Dermis blood vessel endothelial cell (primary cell): ENCODE measurements at regions not wholly inside any gene's neighbourhood (a gene's known extent, or its start where the extent isn't known, plus 50 kb on each side); places are given as distances from the start of the nearest gene placed in this dataset.

Experiments used
- DNase-seq: peaks from one replicate; pipeline ENCODE4 v3.0.0; 2010

DNA sequence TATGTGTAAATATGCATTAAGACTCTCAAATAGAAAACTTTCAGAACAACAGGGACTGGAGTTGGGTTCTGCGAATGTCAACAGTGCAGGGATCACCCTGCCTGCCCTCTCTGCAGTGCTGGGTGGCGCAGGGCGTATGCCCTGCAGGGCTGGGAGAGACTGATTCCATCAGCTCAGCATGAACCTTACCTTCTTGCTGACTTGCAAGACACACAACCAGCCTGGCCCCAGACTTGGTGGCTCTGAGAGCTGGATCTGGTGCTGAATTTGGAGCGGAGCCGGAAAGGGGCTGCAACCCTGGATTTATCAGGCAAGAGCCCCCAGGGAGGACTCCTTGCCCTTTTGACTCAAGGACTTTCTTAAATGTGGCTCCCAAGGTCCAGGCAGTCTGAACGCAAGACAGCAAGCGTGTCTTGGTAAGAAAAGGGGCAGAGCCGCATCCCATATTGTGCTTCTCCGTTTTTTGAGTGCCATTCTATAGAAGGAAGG, 376.0 kb upstream of the IRX2 start:
- DNase-seq = no peak

DNA sequence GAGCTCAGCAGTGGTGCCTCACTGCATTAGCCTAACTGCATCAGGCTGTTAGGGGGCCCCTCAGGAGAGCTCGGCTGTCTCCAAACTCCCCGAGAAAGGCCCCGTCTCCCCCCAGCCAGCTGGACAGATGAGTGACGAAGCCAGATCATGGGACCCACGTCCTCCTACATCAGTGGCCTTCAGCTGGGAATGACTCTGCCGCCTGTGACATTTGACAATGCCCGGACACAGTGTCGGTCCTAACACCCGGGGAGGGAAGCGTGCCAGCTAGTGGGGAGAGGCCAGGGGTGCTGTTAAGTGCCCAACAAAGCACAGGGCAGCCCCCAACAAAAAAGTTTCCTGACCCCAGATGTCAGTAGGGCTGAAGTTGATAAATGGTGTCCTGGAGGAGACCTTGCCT, 375.2 kb upstream of the IRX2 start:
- DNase-seq = no peak

DNA sequence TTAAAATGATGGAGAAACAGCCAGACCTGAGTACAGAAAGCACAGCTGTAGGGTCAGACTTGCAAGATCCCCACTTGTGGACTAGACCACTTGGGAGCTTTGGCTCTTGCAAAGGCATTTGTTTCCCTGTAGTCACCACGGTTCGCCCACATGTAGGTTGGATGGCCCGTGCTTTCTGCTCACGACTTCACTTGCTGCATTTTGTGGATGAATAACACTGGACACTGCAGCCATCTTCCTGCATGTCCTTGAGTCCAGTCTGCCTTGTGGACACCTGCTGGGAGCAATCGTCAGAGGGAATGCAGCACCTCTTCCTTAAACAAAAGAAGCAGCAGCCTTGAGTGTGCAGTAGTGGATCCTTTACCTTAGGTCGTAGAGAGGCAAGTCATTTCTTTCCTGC, 372.9 kb upstream of the IRX2 start:
- no peak for DNase-seq

DNA sequence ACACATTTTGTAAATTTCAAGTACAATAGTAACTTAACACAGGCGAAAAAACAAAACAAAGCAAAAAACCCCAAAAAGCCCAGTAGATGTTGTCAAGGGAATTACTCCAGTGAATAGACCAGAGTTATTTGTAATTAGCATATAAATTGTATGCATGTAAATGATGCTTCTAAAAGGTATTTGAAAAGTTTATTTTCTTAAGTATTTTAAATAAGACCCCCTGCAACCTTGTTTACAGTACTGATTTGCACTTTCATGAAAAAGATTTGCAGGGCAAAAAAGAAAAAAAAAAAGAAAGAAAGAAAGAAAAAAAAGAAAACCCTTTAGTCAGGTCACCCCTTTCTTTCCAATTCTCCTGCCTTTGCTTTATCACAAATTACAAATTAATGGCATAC, 372.3 kb upstream of the IRX2 start:
- no peak for DNase-seq

DNA sequence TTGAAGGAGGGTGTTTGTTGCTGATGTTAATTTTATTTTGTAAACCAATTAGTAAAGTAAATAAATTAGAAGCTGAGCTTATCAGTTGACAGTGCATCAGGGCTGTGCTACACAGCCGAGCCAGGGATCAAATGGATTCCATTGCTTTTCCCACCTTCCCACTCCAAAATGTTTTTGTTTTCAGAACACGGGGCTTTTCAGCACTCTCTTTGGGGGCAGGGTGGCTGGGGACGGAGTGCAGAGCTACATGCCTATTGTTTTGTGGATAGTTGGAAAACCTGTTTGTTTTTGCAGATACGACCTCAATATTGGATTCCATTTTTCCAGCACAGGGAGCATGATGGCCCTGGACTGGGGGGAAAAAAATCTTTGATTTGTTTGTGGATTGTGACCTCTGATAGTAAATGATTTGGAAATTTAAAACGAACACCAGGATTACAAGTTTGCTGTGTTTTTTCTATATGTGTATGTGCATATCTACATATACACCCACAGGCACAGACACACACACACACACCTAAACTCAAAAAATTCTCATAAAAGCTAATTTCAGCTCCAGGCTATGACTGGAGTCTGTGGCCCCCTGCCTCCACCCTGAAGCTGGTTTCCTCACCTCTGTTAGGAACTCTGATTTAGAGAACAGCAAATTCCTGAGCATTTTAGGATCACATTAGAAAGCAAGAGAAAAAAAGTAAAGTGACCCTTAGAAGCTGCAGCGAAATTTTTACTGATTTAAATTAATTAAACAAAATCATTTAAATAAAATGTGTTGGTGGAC, 371.7 kb upstream of the IRX2 start:
- DNase-seq = no peak

DNA sequence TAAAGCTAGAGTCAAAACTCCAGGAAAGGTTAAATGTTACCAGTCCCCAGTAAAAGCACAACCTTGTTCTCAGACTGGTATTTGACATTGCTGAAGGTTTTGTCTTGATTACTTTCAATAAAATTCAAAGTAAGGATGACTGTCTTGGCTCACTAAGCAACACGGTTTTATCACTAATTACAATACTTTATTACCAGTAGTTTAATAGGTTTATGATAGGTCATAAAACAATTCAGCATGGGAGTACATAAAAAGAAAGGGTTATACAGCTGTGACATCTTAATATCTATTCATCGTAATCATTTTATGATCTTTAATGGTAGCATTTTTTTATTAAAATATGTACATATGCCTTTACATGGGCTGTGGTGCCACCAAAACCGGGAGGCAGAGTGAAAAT, 370.7 kb upstream of the IRX2 start:
- no peak for DNase-seq

DNA sequence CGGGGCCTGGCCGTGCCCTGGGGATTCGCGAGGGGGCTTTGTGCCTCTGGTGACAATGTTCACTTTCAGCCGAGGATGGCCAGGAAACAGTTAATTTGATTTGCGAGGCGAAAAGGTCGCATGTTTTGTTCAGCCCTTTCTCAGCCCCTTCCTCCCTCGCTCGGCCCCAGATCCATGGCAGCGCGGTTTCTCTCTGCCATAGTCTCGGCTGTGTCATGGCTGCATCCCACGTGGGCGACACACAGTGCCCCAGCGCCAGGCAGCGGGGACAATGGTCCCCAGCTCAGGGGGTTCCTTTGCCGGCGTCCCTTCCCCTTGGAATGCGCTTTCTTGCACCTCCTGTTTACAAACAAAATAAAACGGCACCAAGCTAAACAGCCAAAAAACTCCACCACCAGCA, 370.3 kb upstream of the IRX2 start:
- DNase-seq = no peak

DNA sequence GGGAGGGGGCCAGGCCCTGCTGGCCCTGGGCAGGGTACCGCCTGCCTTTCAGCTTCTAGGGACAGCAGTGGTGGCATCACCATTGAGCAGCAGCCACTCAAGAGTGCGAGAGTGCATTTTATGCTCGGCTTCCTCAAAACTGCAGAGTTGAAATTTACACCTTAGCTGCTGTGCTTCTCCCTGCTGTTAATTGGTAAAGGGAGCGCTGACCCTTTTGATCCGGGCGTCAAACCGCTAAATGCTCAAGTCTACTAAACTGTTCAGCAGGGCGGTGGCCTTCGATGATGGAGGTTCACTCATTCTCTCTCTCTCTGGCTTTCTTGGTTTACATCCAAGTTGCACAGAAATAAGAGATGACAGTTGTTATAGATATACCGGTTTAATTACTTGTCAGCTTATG, 368.6 kb upstream of the IRX2 start:
- no peak for DNase-seq

DNA sequence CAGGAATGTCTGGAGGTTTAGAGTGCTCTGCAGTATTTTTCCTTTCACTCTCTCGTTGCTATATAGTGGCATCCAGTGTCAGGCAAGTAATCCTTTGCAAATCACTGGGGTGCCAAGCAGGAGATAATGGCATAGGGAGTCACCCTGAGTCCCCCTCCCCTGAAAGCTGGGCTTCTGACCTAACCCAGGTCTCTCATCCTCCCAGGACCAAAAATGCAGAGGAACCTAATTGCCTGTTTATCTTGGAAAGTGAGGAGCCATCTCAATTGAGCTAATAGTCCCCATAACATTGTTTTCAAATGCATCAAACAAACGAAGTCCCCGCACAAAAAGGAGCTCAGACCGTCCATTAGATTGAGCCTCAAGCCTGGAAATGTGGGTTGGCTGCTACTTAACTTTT, 368.0 kb upstream of the IRX2 start:
- no peak for DNase-seq

DNA sequence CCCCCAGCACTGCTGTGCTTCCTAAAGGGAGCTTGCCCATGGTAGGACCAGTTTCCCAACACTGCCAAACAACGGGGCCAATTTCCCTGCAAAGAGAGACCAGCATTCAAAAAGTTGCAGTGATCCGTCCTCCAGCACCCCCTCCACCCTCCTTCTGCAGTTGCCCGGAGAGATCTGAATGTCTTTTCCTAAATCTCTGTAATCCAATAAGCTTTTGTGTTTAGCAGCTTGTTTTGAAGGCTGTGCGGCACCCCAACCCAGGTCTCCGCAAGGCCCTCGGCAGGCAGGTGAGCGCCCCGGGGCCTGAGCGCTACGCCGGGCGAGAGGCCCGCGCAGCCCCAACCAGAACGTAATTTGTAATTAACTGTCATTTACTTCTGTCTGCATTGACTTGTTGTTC, 366.9 kb upstream of the IRX2 start:
- DNase-seq = no peak

DNA sequence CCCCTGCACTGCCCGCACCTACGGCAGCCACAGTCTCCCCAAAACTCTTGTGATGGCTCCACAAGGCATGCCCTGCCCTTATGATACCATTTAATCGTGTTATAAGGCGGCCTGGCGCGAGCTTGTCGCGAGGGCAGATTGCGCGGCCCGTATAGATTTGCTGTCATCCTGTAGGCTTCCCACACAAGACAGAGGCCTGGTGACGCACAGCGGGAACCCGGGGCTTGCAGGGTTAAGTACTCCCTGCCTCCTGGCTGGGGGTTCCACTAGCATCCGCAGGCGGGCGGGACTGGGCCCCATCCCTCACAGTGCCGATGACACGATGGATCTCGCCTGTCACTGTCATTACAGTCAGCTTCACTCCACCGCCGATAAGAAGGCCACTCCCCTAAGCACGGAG, 364.9 kb upstream of the IRX2 start:
- DNase-seq = no peak

DNA sequence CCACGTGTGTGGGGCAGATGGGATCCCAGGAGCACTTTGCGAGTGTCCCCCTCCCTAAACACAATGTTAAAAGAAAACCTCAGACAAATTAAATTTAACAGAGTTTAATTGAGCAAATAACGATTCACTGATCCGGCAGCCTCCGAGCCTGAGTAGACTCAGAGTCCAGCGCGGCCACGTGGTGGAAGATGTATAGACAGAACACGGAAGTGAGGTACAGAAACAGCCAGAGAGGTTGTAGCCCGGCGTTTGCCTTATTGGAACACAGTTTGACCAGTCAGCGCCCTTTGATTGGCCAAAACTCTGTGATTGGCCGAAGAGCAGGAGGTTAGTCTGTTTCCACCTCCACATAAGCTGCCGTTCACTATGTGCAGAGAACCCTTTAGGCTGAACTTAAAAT, 363.0 kb upstream of the IRX2 start:
- DNase-seq = no peak

DNA sequence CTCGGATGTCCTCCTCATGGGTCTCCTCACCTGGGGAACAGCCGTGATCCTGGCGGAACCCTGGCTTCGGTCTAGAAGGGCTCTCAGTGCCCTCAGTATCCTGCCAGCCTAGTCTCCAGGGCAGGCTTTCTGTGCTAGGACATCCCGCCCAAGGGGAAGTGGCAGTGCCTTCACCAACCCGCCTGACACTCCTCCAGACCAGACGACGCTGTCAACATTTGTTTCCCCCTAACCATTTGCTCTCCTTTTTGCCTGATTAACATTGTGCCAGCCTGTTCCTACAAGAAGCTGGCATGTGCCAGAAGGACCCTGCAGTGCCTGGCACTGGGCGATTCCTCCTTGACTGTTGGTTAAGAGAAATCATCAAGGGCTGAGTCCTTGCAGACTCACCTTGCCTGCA, 358.9 kb upstream of the IRX2 start:
- no peak for DNase-seq

DNA sequence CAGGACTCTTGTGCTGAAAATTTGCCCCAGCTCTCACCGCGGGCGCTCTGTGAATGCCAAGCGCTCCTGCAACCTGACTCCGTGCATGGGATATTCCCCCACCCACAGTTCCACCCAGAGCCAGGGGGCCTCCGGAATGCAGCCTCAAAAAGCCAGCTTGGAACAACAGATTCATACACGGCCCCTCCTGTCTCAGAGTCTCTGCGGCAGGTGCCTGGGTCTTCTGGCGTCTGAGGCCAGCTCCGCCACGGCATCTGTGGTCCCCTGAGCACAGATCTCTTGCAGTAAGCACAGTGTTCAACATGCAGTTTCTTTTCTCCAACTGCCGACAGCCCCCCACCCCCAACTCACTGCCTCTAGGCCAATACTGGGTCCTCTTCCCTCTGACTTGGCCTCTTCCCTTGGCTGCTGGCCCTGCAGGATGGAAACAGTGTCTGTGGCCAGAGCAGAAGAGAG, 355.7 kb upstream of the IRX2 start:
- DNase-seq = no peak

DNA sequence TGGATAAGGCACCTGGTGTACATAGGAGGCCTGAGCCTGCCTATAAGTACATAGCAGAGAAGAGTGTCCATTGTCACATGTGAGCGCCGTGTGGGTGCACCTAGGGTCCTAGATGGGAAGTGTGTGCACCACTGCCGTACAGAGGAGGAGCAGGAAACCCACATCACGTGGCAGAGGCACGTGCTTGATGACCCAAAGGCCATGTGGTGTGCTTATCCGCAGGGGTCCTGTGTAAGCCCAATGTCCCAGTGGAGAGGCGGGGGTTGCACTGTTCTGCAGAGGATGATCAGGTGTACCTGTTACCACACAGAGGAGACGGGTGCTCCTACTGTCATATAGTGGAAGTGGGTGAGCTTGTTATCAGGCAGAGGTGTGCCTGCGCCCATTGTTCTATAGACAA, 354.1 kb upstream of the IRX2 start:
- DNase-seq = no peak

DNA sequence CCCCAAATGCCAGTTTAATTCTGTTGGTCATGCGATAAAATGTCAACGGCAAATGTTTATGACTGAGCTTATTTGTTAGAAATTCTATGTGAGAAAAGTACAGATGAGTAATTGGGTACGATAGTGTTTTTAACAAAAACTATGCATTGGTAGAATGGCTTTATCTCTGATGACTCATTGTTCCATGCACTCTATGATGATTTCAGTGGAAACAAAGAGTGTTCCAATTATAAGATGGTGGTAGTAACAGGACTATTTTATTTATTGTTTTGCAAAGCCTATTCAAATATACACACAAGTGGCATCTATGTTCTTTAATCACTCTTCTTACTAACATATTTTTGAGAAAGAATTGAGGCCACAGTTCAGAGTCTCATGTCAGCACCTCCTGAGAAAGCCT, 353.7 kb upstream of the IRX2 start:
- no peak for DNase-seq

DNA sequence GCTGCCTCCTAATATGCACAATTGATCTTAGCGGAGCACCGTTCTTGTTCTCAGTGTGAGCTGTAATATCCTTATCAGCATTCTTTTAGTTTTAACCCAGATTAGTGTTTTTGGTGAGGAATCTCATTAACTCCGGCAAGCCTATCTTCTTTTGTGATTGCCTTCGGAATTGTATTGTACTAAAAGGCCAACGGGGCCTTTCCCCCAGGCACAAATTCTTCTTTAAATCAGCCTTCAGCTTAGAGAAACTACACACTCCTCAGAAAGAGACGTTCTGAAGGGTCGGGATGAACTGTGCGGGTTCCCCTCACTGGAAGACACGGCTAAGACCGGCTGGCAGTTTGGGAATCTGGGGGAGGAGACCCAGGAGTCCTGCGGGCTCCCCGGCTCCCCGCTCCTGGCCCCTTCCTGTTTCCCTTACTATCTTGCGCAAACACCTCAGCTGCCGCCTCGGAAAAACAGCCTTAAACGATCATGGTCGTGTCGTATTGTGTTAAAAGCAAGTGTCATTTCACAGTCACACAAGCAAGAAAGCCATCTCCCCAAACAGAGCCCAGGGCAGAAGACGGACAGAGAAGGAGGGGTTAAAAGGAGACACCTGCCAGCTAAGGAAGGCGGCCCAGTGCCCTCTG, 353.1 kb upstream of the IRX2 start:
- DNase-seq = no peak

DNA sequence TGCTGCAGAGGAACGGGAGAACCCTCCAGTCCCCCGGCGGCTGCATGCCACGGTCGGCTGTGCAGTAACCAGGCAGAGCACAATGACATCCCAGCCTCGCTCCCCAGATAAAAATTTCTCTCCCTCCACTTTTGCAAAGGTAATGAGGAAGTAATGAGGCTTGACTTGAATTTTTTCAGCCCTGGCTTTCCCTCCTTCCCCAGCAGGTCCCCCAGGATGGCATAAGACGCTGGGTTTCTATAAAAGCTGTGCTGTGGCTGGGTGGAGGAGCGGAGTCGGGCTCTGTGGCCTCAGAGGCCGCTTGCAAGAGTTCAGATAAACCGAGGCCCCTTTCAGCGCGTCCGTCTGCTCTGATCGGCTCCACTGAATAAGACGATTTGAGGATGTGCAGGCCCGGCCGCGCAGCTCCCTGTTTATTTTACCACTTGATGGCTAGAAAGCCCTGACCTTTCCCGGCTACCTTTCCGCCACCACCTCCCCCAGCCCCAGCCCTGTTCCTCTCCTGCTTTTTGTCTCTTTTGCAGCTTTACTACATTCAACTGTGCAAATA, 351.9 kb upstream of the IRX2 start:
- DNase-seq = no peak

DNA sequence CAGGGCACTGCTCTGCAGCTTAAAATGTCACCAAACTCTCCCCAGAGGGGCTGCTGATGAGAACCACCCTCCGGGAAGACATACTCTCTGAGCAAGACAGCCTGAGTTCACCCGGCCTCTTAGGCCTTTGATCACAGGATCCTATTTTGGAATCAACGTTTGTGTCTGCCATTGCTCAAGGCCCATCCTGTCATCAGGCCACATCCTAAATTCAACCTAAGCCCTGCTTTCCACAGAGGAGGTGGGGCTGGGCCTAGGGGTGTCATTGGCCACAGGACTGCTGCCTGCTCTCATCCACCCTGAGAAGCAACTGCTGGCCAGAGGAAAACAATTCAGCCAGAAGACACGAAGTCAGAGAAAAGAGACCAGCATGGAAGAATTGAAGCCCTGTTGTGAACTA, 351.1 kb upstream of the IRX2 start:
- DNase-seq = no peak

DNA sequence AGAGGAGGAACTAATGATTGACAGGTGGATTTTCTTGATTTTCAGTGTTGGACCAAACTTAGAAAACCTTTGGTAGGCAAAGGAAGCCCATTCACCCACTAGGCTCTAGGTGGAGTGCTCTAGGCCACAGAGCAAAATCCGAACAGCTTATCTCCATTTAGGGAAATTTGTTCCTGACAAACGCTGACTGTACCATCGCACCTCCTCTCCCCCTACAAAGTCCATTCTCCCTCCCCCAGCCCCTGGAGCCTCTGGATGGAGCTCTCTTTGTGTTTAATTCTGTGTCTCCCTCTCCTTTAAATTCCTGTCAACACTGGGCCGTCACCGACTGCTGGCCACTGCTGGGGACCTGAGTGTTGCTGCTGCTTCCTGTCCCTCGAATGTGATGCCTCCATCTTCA, 350.1 kb upstream of the IRX2 start:
- no peak for DNase-seq

DNA sequence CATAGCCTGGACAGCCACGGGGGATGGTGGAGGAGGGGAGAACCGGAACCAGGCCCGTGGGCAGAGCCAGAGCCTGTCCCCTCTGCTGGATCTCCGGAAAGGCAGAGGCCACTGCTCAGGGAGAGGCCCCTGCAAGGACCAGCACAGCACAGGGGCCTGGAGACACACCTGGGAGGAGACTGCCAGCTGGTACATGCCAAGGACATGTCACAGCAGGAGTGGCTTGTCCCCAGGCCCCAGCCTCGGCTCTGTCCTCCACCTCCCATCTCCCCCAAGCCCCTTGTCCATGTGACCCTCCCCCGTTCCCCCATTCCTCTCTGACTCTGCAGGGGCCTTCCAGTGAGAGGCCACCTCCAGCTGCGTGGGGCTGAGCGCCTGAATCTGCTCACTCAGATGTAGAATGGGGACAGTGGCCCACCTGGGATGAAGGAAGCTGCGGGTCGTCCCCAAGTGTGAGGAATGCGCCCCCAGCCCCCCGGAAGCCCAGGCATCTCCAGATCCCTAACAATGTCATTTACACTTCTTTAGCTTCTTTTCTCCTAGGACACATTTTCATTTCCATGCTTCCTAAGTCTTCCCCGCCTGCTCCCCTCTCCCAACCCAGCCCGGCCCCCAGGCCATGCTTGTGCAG, 349.6 kb upstream of the IRX2 start:
- no peak for DNase-seq

DNA sequence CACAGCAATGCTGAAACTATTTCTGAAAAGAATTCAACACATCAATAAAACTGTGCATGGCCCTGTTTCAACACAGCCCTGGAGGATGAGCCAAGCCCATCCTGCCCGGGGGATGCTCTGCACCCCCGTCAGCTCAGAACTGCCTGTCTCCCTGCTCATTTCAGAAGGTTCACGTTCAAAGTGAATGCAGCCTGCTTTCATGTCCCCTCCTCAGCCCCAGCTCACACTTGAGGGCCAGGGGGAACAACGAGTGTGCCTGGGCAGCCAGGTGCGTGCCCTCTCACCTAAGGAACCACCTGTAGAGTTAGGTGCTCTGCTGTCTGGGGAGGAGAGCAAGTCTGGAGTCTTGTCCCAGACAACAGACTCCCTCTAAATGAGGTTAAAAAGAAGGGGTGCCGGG, 348.5 kb upstream of the IRX2 start:
- DNase-seq = no peak

DNA sequence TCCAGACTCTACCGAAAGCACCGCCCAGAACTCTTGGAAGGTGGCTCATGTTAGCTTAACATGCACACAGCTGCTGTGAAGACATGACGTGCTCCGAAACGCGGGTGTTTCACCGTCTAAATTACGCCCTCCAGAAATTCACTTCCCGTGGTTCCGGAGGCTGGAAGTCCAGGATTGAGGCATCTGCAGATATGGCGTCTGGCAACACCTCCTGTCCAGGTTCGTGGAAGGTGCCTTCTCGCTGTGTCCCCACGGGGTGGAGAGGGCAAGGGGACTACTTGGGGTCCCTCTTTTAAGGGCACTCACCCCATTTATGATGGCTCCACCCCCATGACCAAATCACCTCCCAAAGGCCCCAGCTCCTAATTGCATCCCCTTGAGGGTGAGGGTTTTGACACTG, 348.0 kb upstream of the IRX2 start:
- DNase-seq = no peak

DNA sequence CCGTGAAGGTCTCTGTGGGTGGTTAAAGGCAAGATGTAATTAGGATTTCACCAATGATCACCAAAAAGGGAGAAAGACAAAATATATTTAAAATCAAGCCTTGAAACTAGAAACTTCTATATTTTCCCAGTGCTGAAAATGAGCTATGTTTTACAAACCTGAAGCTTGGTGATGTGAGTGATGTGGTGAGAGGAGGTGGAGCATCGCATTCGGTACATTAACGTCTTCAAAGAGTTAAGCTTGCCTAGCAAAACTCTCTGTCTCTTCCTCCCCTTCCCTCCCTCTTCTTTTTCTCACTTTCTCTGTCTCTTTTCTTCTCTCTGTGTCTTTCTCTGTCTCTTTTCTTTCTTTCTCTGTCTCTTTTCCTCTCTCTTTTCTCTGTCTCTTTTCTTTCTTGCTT, 347.3 kb upstream of the IRX2 start:
- no peak for DNase-seq
